GM12892 (cell line): ENCODE measurements at regions not wholly inside any gene's neighbourhood (a gene's known extent, or its start where the extent isn't known, plus 50 kb on each side); places are given as distances from the start of the nearest gene placed in this dataset.
"Not testable (repeated sequence)": the region's sequence is repeated elsewhere in the genome, so short reads cannot be mapped to it uniquely, and the experiment has no call there.

ENCODE experiments used
- DNase-seq: peaks from one replicate; pipeline ENCODE4 v3.0.0; 2011; ENCODE audit not compliant: insufficient read length
- FAIRE-seq: peaks from 2 replicates; lab custom pipeline; 2011; peaks lifted over from hg19 to GRCh38; lab: Jason Lieb, UNC
- POLR2A ChIP-seq: IDR thresholded peaks from 2 replicates; pipeline ENCODE4 v1.6.1; 2011; ENCODE audit warnings: low read depth, low read length, control low read depth
- POLR2AphosphoS5 ChIP-seq: IDR thresholded peaks from 2 replicates; pipeline ENCODE4 v1.6.1; 2011; ENCODE audit warnings: low read depth, low read length, control low read depth
- TAF1 ChIP-seq: IDR thresholded peaks from 2 replicates; pipeline ENCODE4 v1.6.1; 2011; ENCODE audit warnings: low read depth, mild to moderate bottlenecking, control low read depth, low read length, borderline replicate concordance

GRCh38 chr12:41663598-41664265 is 475.6 kb downstream of the PDZRN4 start:
- no peak for DNase-seq
- FAIRE-seq: no peak

GRCh38 chr12:41661141-41661765 is 473.1 kb downstream of the PDZRN4 start:
- TF ChIP-seq POLR2AphosphoS5 (no peak), POLR2A (no peak), TAF1 (no peak)
- DNase-seq (no peak), FAIRE-seq (no peak)

More at GRCh38 chr12:41663598-41664265, 475.6 kb downstream of the PDZRN4 start:
- no peak for TF ChIP-seq TAF1
- no peak for TF ChIP-seq POLR2A

- no peak for DNase-seq
- no peak for TF ChIP-seq POLR2A
- no peak for TF ChIP-seq TAF1
- TF ChIP-seq POLR2AphosphoS5: no peak
- no peak for FAIRE-seq
These were observed 468.3 kb downstream of the PDZRN4 start for GRCh38 chr12:41656454-41656853.

DNA sequence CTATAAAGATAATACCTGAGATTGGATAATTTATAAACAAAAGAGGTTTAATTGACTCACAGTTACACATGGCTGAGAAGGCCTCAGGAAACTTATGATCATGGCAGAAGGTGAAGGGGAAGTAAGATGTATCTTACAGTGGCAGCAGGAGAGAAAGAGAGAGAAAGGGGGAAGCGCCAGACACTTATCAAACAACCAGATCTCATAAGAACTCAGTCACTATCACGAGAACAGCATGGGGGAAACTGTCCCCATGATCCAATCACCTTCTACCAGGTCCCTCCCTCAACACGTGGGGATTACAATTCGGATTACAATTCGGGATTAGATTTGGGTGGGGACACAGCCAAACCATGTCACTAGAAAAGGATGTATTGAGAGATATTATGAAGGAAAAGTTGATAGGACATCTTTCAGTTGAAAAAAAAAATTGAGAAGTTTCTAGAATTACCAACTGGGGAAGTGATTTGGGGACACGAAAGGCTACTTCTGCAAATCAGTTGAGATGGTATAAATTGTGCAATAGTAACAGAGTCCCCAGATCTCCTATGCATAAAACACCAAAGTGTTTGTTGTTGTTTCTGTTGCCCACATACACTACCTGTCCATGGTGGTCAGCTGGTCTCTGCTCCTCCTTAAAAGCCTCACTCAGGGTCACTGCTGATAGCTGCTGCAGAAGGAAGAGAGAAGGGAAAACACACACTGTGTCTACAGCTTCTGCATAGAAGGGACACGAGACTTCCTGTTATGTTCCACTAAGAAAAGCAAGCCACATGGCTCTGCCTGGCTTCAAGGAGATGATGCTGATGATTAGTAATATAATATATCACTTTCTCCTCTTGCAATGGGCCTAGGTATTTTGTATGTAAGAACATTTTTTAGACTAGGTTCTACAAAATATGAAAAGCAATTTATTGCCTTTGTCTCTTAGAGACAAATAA is 465.5 kb downstream of the PDZRN4 start:
- no peak for FAIRE-seq
- TF ChIP-seq POLR2AphosphoS5: no peak
- TF ChIP-seq TAF1: no peak
- TF ChIP-seq POLR2A: no peak
- DNase-seq: no peak

DNA sequence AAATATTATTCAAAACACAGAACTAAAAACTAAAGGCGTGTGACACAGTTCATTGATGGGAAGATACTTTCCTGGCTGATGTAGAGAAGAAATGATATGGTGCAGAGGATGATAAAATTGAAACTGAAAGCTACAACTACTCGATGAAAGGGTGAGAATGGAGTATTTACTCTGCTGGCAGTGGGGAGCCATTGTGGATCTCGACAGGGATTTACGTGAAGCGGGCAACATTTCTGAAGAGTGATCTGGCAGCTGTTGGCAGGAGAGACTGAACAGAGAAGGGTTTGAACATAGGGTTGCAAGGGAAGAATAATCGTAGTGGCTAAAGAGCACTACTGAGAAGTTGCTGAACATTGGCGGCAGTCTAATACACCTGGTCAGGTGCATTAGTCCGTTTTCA is 464.9 kb downstream of the PDZRN4 start:
- no peak for FAIRE-seq
- DNase-seq: no peak
- TF ChIP-seq TAF1 (no peak), POLR2AphosphoS5 (no peak), POLR2A (no peak)

GRCh38 chr12:41645624-41646023 is 457.5 kb downstream of the PDZRN4 start:
- no peak for TF ChIP-seq POLR2A
- no peak for TF ChIP-seq TAF1
- no peak for TF ChIP-seq POLR2AphosphoS5
- FAIRE-seq: no peak
- DNase-seq: no peak

DNA sequence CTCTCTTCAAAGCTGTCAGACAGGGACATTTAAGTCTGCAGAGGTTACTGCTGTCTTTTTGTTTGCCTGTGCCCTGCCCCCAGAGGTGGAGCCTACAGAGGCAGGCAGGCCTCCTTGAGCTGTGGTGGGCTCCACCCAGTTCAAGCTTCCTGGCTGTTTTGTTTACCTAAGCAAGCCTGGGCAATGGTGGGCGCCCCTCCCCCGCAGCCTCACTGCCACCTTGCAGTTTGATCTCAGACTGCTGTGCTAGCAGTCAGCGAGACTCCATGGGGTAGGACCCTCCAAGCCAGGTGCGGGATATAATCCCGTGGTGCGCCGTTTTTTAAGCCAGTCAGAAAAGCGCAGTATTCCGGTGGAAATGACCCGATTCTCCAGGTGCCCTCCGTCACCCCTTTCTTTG is 454.7 kb downstream of the PDZRN4 start:
- not testable (repeated sequence) for DNase-seq, FAIRE-seq

DNA sequence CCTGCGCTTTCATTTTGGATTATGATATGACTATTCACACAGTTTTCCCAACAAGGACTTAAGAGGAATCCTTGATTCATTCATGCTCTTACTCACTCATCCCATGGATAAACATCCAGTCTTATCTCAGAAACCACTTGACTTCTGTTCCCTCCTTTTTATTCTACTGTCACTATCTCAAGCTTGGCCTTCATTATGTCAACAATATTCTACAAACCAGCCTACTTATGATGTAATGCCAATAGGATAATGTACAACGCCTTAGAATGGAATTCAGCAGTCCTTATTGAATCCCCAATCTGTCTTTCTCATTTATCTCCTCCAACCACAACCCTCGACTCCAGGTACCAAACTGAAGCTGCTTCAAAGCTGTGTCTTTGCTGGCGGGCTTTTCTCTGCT is 448.5 kb downstream of the PDZRN4 start:
- TF ChIP-seq POLR2AphosphoS5 (no peak), TAF1 (no peak), POLR2A (no peak)

GRCh38 chr12:41635626-41636364 is 447.7 kb downstream of the PDZRN4 start:
- no peak for TF ChIP-seq POLR2AphosphoS5
- FAIRE-seq (no peak), DNase-seq (no peak)

More for the DNA sequence above, 448.5 kb downstream of the PDZRN4 start:
- FAIRE-seq (no peak), DNase-seq (no peak)

DNA sequence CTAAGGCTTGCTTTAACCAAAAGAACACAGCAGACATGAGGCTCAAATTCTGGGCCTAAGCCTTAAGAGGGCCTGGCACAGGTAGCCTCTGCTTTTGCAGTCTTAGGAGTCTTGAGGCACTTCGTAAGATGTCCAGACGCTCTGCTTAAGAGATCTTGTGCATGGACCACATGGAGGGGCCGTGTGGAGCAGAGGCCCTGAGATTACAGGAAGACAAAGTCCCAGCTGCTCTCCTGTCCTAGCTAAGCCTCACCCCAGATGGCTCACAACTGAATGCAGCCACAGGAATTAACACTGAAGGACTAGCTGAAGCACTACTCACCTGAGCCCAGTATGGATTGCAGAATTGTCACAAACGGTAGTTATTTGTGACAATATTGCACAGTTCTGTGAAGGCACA is 446.0 kb downstream of the PDZRN4 start:
- no peak for FAIRE-seq
- TF ChIP-seq POLR2A: no peak
- DNase-seq: no peak

DNA sequence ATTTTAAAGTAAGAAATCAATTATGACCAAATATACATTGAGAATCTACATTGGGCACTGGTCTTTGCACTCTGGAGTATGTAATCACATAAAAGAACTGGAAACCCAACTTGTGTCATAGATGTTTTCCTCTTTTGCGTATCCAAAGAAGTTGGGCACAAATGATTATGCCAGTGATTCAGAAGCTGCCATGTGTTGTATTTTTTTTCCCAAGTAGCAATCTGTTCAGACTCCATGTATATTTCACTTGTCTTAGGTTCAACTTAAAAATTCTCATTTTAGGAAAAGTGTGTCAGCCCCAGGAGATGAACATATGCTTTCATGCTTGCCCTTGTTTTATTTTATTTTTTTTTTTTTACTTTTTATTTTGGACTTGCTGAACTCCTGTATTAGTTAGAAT is 441.5 kb downstream of the PDZRN4 start:
- DNase-seq: no peak
- TF ChIP-seq POLR2AphosphoS5 (no peak), TAF1 (no peak), POLR2A (no peak)
- FAIRE-seq: no peak
